HG03060 (cell line): ENCODE measurements at regions not wholly inside any gene's neighbourhood (a gene's known extent, or its start where the extent isn't known, plus 50 kb on each side); places are given as distances from the start of the nearest gene placed in this dataset.

Experiments used
- ATAC-seq: cut with Tn5 transposase; IDR thresholded peaks from one replicate; pipeline ENCODE4 v1.9.1; 2021; ENCODE audit warnings: low read depth, moderate number of reproducible peaks; ENCODE audit not compliant: unreplicated experiment

DNA sequence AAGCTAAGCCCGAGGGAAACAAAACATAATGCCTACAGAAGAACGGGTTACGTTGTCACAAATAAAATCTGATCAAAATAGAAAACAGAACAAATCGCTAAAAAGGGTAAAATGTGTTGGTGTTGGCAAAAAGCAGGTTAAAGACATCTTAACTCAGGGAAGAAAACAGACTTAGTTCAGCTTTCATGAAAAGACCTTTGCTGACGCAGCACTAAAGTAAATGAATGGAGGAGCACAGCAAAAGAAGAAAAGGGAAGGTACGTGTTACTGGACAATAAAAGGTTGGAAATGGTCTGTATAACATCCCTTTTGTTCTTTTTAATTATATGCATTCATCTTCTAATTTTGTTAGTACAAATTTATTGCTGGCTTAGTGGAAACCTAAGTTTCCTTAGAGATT lies 117.4 kb upstream of the DSEL start:
- no peak for ATAC-seq

DNA sequence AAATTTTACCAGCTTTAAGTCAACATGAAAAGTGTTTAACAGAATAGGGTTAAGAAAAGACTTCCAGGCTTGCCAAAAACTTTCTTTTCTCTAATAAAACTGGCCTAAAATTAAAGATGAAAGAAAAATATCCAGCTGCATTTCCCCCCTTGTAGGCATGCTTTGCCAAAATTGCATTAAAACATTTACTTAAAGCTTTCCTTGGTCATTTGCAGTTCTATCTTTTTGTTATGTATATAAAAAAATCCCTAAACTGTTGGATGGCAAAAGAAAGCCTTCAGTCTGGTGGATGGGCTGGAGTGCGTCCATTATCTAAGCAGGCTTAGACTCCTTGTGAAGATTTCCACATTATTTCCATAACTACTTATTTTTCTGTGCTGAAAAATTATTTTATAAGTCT lies 105.4 kb upstream of the DSEL start:
- ATAC-seq: no peak

DNA sequence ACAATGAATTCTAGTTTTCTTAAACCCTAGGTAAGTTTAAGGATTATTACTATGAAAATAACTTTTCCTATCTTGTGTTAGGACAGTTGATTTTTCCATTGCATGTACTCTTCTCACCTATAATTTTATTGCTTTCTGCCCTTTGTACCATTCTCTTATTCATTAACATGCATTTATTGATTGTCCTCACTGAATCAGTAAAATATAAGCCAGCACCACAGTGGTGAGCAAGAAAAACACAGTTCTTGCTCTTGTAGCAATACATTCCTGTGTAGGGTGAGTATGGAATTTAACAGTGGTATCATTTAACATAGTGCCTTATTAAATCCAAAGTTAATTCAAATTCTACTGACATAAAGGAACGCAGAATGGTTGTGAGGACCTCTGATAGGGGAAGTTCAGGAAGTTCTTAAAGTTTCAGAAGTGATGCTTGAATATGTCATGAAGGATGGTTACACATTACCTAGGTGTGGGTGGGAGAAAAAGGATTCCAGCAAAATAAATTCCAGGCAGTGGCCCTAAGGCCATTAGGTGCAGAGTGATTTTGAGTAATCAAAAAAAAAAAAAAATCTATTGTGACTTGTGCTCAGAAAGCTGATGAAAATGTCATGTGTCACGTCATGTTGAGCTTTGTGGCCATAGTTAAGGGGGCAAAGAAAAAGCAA lies 104.7 kb upstream of the DSEL start:
- no peak for ATAC-seq

DNA sequence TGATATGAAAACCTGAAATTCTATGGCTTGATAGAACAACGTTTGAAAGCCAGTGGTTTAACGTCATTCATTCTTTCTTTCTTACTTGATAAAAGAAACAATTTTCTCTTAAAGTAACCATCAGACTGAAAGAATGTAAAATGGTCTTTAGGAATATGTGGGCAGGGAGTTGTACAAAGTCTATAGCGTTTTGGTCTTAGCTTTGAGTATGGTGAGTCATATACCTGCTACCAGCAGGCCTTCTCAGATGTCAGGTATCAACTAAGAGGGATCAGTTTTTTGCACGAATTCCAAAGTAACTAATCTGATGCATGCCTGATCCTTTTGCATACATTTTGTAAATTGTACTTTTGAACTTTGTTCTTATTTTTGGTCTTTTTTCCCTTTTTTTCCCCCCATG lies 101.5 kb upstream of the DSEL start:
- no peak for ATAC-seq

DNA sequence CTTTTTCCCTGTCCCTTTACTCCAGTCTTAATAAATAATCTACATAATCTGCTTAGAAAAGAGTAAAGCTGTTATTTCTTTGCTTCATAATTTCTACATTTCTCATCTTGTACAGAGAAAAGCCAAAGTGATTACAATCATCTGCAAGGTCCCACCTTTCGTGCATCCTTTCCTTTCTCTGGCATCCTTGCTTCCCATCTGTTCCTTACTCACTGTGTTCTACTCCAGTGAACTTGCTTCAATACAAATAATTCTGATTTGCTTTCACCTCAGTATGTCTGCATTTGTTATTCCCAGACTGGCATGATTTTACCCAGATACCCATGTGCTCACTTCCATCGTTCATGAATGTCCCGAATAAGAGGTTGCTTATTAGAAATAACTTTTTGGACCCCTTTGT lies 99.4 kb upstream of the DSEL start:
- ATAC-seq: no peak

DNA sequence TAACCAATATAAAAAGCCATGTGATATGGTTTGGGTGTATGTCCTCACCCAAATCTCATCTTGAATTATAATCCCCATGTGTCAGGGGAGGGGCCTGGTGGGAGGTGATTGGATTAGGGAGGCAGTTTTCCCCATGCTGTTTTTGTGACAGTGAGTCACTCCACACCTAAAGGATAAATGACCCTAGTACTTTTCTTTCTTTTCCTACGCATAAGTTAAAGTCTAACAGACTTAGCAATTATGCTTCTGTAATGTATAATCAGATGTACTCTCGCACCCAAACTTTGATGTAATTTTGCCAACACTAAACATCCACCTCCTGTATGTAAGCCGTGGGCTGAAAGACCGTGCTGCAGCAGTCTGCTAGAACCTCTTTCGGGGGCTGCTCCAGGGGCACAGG lies 97.2 kb upstream of the DSEL start:
- no peak for ATAC-seq

DNA sequence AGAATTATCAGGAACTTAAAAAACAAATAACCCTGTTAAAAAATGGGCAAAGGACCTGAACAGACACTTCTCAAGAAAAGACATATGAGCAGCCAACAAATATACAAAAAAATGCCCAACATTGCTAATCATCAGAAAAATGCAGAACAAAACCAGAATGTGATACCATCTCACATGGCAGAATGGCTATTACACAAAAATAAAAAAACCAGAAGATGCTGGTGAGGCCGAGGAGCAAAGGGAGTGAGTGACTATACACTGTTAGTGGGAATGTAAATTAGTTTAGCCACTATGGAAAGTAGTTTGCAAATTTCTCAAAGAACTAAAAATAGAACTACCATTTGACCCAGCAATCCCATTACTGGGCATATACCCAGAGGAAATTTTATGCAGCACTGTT lies 95.8 kb upstream of the DSEL start:
- ATAC-seq: no peak

DNA sequence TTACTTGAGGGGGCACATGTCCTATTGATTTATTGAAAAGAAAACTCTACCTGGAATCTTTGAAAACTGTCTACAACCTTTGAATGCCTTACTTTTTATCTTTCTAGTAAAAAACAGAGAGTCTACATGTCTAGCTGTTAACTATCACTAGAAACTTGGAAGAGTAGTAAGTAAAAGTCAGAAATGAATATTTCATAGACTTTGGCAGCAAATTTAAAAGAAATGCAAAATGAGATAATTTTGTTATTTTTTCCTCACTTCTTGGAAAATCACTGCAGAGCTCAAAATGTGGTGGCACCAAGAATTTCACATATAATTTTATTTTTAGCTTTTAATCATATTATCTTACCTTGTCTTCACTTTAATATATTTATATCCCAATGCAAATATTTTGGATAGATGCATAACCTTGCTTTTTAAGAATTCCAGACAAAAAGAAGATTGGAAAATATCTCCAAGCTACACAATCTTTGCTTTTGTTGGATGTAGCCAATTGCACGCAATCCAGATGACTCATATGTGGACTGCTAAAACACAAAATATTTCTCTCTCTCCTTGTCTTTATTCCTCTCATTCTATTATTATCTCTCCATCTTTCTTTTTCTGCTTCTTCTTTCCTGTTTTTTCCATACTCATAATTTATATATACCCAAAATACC lies 92.2 kb upstream of the DSEL start:
- no peak for ATAC-seq

DNA sequence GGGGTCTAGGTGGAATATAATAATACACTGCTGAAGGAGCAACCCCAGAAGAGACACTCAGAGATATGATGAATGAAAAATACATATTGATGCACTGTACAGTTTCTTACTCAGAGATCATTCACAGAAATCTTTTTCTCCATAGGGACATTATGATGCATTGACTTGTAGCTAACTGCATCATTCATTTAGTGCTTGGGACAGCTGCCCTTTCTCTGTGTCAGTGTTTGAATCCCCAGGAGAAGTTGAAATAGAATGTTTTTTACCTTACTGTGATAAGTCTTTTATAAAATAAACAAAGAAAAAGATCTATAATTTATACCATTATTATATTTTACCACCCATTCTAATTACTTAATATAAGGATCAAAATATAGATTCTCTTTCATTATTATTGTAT lies 91.7 kb upstream of the DSEL start:
- ATAC-seq: no peak

DNA sequence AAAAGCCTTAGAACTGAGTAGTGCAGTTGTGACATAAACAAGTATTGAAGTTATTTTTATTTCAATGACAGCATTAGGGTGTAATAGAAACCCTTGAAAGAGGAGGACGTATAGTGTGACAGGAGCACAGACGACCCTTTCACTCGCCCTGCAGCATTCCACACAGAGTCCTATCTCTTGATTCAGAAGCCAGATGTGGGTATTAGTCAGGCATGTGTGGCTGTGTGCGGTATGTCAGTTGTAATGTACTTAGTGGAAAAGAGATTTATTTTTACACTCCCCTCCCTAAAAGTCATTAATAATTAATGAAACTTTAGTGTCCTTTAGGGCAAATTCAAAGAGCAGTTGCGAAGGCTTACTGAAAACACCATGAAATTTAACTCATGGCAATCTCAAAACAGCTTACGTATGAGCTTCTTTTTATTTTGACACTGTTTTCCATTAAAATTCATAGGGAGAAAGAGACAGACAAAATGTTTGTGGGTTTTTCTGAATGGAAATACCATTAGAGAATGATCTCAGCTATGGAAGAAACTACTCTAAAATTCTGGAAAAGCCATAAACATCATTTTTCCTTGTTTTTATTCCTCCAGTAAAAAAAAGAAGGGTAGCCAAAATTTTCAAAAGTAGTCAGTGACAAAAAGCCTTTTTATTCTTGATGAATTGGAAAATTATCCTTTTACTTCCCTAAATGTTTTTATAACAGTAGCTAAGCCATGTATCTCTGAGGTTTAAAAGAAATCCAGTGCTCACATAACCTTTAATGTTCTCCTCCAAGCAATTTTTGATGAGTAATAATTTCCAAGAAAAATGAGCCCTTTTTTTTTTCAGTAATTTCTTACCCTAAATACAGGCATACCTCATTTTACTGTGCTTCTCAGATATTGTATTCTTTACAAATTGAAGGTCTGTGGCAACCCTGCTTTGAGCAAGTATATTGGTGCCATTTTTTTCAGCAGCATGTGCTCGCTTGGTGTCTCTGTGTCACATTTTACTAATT lies 84.0 kb upstream of the DSEL start:
- ATAC-seq: no peak

DNA sequence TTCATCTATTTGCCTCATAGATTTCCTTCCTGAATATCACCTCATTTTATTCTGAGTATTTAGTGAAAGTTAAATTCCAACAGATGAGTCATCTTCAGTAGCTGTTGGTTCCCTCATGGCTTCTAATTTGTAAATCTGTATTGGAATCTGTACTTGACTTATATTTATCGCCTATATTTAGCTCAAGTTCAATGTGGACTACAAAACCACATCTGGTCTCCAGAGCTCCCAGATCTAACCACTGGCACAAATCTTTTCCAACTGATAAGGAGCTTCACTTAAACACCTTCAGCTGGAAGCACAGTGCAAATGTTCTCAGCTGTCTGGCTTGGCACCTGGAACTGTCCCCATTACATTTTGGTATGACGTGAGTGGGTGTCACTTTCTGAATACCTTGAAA lies 82.8 kb upstream of the DSEL start:
- no peak for ATAC-seq

DNA sequence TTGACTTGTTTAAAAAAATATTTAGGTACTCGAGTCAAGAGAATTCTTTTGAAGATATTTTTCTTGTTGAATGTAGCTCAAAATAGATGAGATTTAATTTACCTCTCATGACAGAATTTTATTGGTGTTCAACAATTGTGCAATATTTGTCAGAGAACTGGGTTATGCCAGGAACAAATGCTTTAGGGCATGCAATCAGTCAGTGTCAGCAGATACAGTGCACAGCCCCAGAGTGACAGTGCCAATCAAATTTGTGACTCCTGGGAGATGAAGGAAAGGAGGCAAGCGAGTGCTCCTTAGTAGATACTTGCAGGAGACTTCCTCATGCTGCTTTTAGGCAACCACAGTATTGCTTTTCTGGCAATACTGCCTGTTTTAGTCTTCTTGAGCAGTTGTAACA lies 81.2 kb upstream of the DSEL start:
- ATAC-seq: no peak

DNA sequence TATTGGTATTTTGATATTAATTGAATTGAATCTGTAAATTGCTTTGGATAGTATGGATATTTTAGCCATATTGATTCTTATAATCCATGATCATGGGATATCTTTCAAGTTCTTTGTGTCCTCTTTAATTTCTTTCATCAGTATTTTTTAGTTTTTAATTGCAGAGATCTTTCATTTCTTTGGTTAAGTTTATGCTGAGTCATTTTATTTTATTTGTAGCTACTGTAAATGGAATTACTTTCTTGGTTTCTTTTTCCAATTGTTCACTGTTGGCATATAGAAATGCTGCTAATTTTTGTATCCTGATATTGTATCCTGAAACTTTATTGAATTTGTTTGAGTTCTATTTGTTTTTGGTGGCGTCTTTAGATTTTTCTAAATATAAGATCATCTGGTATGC lies 79.5 kb upstream of the DSEL start:
- no peak for ATAC-seq

DNA sequence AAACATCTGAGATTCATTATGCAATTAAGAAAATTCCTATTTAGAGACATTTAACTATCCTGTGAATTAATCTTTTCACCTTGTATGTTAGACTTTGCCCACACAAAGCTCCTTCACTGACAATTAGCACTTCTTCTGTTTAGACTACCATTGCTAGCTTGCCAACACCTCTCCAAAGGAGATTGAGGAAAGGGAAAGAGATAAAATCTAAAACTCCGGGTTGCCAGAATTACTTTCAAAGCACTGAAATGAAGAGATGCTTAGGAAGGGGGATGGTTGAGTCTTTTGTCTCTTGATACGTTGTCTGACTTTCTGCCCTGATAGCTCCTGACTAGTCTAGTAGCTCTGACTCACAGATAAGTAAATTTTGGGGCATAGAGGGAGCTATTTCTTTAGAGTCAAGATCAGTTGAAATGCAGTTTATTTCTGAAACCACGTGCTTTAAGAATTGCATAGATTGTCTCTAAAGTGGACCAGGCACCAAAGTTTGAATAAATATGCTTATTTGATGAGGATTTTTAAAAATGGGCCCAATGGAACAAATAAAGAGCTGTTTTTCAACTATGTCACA lies 74.1 kb upstream of the DSEL start:
- ATAC-seq: no peak

DNA sequence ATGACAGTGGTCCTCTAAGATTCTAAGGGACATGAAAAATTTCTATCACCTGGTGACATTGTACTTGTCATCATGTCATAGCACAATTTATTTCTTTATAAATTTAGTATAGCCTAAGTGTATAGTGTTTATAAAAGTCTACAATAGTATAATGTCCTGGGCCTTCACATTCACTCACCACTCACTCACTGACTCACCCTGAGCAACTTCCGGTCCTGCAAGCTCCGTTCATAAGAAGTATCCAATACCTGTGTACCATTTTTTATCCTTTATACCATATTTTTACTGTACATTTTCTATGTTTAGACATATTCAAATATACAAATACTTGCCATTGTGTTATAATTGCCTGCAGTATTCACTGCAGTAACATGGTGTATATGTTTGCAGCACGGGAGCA lies 72.8 kb upstream of the DSEL start:
- no peak for ATAC-seq

DNA sequence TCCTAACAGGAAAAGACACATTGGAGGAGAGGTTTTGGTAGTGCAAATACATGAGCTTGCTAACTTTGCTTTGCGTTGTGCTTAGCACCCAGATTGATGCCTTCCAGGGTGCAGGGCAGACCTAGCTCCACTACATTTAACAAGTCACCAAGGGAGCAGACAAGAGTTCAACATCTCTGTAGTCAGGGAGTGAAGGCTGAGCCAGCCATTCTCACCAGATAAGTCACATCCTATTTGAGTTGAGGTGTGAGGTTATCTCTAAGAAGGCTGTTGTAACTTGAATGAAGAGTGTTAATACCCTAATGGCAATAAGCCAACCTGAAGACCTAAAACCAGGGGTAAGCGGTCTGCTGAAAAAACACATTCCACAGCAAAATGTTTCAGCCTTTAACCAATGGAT lies 69.6 kb upstream of the DSEL start:
- ATAC-seq: no peak

DNA sequence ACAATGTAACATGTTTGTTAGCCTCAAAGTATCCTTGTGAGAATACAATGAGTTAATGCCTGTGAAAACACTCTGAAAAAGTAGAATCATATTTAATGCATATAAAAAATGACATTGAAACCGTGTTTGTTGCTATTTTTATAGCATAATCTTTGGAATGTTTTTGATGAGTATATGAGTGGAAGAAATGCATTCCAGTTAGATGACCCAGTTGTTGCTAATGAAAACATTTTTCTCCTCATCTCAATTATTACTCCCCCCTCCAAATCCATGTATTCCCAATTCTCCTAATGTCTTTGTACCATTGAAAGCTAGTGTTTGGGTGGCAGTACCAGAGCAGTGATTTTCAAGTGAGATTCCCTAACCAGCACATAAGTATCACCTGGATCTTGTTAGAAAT lies 67.1 kb upstream of the DSEL start:
- ATAC-seq: no peak

DNA sequence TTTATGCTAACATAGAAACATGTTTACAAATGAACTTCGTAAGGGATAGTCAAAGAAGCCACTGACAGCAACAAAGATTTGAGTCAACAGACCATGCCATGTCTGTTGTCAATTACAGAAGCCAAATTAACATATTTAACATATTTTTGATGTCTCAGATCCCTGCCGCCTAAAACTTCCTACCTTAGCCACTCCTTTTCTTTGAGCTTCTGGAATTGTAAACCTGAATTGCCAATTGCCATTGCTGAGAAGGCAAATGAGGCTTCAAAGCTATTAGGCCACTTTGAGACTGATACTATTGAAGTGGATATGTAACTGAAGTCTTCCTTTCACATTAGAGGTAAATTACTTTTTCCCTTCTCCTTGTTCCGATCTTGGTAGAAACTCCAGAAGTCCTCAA lies 66.0 kb upstream of the DSEL start:
- no peak for ATAC-seq

DNA sequence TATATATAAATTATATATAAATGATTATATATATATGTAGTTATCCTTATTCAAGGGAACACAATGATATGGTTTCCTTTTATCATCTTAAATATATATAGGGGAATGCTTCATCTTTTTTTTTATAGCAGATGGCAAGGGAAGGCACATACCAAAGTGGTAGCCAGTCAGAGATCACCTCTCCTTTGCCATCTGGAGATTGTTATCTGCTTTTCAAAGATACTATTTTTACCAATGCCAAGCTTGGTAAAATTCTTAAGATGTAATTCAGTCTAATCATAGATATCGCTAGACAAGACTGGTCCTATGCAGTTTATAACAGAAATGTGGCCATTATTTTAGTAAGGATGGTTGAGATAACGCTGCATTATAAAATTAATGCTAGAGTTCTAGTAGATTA lies 64.7 kb upstream of the DSEL start:
- no peak for ATAC-seq

DNA sequence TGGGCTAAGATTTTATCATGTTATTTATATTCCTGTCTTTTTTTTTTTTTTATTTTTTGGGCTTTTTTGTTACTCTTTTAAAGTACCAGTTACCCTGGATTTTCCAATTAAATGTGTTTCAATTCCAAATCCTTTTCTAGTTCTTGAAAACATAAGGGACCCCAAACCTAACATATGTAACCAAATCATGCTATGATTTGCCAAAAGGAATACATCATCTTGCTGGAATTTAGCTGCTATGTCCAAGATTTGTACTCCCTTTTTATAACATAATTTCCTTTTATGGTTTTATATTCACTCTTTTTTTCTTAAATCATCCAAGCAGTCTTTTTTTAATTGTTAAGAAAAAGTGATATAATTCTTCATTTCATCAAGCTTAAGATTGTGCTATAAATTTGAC lies 60.9 kb upstream of the DSEL start:
- no peak for ATAC-seq

DNA sequence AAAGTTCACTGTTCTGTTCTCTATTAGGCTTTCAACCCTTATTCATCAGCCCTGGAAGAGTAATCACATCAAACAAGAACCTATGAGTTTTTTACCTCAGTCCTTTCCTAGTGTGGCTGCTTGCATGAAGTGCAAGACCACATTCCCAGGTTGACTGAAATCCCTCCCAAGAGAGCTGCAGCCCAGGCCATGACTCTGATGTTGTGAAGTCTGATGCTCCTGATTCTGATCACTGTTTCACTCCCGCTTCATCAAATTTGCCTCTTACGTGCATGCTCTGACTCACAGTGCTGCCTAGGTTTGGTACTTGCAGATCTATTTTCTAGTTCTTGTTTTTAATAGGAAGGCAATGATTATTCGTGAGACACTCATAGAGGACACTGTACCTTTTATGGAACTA lies 58.2 kb upstream of the DSEL start:
- no peak for ATAC-seq
